ENCODE measurements at regions not wholly inside any gene's neighbourhood (a gene's known extent, or its start where the extent isn't known, plus 50 kb on each side); places are given as distances from the start of the nearest gene placed in this dataset.

DNA sequence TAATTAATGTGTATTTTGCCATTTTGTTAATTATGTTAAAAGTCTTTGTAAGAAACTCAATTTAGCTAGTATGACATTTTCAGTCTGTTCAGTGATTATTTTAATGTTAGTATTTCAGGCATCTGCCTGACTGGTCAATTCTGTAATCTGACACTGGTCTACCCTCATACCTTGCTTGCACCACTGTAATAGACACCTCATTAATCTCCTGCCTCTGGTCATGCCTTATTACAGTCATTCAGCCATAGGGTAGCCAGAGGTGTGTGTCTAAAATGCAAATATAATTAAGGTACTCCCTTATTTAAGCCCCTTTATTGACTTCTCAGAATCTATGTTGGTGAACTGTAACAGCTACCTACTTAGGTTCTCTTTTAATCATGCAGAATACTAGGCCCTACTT is 861.1 kb upstream of the IGFBP7 start:
- TF ChIP-seq, protein P1, sequence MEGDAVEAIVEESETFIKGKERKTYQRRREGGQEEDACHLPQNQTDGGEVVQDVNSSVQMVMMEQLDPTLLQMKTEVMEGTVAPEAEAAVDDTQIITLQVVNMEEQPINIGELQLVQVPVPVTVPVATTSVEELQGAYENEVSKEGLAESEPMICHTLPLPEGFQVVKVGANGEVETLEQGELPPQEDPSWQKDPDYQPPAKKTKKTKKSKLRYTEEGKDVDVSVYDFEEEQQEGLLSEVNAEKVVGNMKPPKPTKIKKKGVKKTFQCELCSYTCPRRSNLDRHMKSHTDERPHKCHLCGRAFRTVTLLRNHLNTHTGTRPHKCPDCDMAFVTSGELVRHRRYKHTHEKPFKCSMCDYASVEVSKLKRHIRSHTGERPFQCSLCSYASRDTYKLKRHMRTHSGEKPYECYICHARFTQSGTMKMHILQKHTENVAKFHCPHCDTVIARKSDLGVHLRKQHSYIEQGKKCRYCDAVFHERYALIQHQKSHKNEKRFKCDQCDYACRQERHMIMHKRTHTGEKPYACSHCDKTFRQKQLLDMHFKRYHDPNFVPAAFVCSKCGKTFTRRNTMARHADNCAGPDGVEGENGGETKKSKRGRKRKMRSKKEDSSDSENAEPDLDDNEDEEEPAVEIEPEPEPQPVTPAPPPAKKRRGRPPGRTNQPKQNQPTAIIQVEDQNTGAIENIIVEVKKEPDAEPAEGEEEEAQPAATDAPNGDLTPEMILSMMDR (IDR thresholded peaks at IDR 0.05) = no peak
- TF ChIP-seq EP300 (IDR thresholded peaks at IDR 0.05) = no peak
- no peak for TF ChIP-seq POLR2A (IDR thresholded peaks at IDR 0.05)
- TF ChIP-seq POLR2AphosphoS5 (IDR thresholded peaks at IDR 0.05) = no peak
